ENCODE measurements at regions not wholly inside any gene's neighbourhood (a gene's known extent, or its start where the extent isn't known, plus 50 kb on each side); places are given as distances from the start of the nearest gene placed in this dataset.
A peak's percentile ranks its signal among the peaks of the same experiment; 100 is the strongest.

DNA sequence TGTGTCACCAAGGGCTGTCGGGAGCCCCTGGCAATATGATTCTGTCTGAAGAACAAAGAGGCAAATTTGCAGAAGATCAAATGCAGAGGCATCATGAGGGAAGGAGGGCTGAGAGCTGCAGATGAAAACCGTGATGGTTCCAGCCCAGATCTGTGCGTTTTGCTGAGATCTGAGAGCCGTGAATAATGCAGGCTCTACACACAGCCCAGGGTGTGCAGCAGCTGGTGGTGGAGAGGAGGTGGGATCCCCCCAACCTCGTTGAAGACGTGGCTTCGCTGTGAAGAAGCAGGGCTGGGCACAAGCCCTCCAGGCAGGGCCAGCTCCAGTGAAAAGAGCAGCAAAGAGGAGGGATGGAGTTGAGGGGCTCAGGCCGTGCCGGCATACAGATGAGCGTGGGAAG lies 75.5 kb downstream of the TSPAN17 start:
- Histone ChIP-seq H3F3A (ENCODE audit: low read depth) (peaks cover 16% of the 10 kb centered on the region), H3K9ac (no peak overlapping the region), H3K27ac (no peak overlapping the region), H3K4me3 (no peak overlapping the region), H4K20me1 (ENCODE audit: low read depth) (no peaks in the 10 kb centered on the region), H2AFZ (replicated peaks) (peak overlapping the region; percentile 72), H3K9me3 (ENCODE audit: low read depth) (no peaks in the 10 kb centered on the region), H3K36me3 (no peaks in the 10 kb centered on the region), H3K79me2 (ENCODE audit: low read depth) (no peaks in the 10 kb centered on the region), H3K4me2 (peak overlapping the region; percentile 35), H3K4me1 (peaks cover 43% of the 10 kb centered on the region), H3K27me3 (no peaks in the 10 kb centered on the region)
- H3K27ac Mint-ChIP-seq = peak overlapping the region; percentile 10
- no peaks in the 10 kb centered on the region for H3K36me3 Mint-ChIP-seq
- DNase-seq (ENCODE audit: low spot score) = no peak
- peaks cover 42% of the 10 kb centered on the region for H3K4me1 Mint-ChIP-seq
- peaks cover 5% of the 10 kb centered on the region for H3K27me3 Mint-ChIP-seq (ENCODE audit: insufficient read depth, low read depth)
- no peak overlapping the region for H3K4me3 Mint-ChIP-seq
- TF ChIP-seq EZH2phosphoT487 (IDR thresholded peaks at IDR 0.05) (no peak), EZH2 (IDR thresholded peaks at IDR 0.05) (no peak)
- no peaks in the 10 kb centered on the region for H3K9me3 Mint-ChIP-seq

DNA sequence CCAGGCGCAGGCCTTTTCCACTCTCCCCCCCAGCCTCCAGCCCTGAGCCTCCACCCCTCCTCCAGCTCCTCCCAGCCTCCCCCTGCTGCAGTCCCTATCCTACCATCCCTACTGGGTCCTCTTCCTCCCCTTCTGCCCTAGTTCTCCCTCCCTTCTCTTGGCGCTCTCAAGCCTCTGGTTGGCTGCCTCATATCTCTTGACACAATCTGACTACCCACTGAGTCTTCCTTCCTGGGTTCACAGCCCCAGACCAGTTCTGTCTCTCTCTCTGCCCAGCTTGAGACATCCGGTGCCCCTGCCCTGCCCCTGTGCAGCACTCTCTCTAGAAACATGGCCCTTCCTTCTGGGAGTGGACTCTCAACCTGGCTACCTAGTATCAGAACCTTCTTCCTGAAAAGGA lies 76.2 kb downstream of the TSPAN17 start:
- H3F3A ChIP-seq (ENCODE audit: low read depth) = peaks cover 16% of the 10 kb centered on the region

DNA sequence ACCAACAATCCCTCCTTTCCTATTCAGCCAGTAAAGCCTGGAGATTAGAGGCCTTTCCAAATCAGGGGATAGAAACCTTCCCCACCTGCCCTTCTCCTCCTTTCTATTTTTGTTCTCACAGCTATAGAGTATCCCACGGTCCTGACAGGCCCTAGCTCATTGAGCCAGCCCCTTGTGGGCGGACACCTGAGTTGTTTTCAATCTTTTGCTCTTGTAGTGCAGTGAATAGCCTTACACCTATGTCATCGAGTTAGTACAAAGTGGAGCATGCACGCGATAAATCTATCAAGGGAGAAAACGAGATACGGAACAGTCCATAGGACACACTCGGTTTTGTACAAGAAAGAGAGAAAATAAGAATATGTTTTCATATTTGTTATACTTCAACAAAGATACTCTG lies 77.2 kb downstream of the TSPAN17 start:
- Histone ChIP-seq H4K20me1 (ENCODE audit: low read depth) (no peaks in the 10 kb centered on the region), H3K9me3 (ENCODE audit: low read depth) (no peaks in the 10 kb centered on the region), H3F3A (ENCODE audit: low read depth) (peaks cover 16% of the 10 kb centered on the region), H3K27ac (no peak overlapping the region), H3K4me1 (peaks cover 46% of the 10 kb centered on the region), H3K9ac (no peak overlapping the region), H3K4me2 (peak overlapping the region; percentile 71), H3K4me3 (no peak overlapping the region), H3K36me3 (no peaks in the 10 kb centered on the region), H3K27me3 (no peaks in the 10 kb centered on the region), H3K79me2 (ENCODE audit: low read depth) (no peaks in the 10 kb centered on the region), H2AFZ (replicated peaks) (no peak overlapping the region)
- no peak for TF ChIP-seq EZH2 (IDR thresholded peaks at IDR 0.05)
- TF ChIP-seq EZH2phosphoT487 (IDR thresholded peaks at IDR 0.05) = no peak
- TF ChIP-seq, protein P1, sequence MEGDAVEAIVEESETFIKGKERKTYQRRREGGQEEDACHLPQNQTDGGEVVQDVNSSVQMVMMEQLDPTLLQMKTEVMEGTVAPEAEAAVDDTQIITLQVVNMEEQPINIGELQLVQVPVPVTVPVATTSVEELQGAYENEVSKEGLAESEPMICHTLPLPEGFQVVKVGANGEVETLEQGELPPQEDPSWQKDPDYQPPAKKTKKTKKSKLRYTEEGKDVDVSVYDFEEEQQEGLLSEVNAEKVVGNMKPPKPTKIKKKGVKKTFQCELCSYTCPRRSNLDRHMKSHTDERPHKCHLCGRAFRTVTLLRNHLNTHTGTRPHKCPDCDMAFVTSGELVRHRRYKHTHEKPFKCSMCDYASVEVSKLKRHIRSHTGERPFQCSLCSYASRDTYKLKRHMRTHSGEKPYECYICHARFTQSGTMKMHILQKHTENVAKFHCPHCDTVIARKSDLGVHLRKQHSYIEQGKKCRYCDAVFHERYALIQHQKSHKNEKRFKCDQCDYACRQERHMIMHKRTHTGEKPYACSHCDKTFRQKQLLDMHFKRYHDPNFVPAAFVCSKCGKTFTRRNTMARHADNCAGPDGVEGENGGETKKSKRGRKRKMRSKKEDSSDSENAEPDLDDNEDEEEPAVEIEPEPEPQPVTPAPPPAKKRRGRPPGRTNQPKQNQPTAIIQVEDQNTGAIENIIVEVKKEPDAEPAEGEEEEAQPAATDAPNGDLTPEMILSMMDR (IDR thresholded peaks at IDR 0.05) = no peak
- Mint-ChIP-seq H3K27me3 (ENCODE audit: insufficient read depth, low read depth) (peaks cover 5% of the 10 kb centered on the region), H3K4me3 (no peak overlapping the region), H3K4me1 (peaks cover 39% of the 10 kb centered on the region), H3K36me3 (no peaks in the 10 kb centered on the region), H3K27ac (no peak overlapping the region), H3K9me3 (no peaks in the 10 kb centered on the region)
- no peak for DNase-seq (ENCODE audit: low spot score)

More for the DNA sequence above, 76.2 kb downstream of the TSPAN17 start:
- Histone ChIP-seq H3K4me1 (peaks cover 43% of the 10 kb centered on the region), H3K4me2 (peak overlapping the region; percentile 35), H3K4me3 (no peak overlapping the region), H3K27me3 (no peaks in the 10 kb centered on the region), H3K36me3 (no peaks in the 10 kb centered on the region), H4K20me1 (ENCODE audit: low read depth) (no peaks in the 10 kb centered on the region), H3K79me2 (ENCODE audit: low read depth) (no peaks in the 10 kb centered on the region), H2AFZ (replicated peaks) (no peak overlapping the region), H3K9me3 (ENCODE audit: low read depth) (no peaks in the 10 kb centered on the region), H3K27ac (no peak overlapping the region), H3K9ac (no peak overlapping the region)
- Mint-ChIP-seq H3K36me3 (no peaks in the 10 kb centered on the region), H3K4me3 (peak overlapping the region; percentile 64), H3K4me1 (peaks cover 42% of the 10 kb centered on the region), H3K27ac (no peak overlapping the region), H3K27me3 (ENCODE audit: insufficient read depth, low read depth) (peaks cover 5% of the 10 kb centered on the region), H3K9me3 (no peaks in the 10 kb centered on the region)
- DNase-seq (ENCODE audit: low spot score) = no peak
- TF ChIP-seq EZH2 (IDR thresholded peaks at IDR 0.05) (no peak), EZH2phosphoT487 (IDR thresholded peaks at IDR 0.05) (no peak)
- TF ChIP-seq, protein P1 (IDR thresholded peaks at IDR 0.05) = no peak

DNA sequence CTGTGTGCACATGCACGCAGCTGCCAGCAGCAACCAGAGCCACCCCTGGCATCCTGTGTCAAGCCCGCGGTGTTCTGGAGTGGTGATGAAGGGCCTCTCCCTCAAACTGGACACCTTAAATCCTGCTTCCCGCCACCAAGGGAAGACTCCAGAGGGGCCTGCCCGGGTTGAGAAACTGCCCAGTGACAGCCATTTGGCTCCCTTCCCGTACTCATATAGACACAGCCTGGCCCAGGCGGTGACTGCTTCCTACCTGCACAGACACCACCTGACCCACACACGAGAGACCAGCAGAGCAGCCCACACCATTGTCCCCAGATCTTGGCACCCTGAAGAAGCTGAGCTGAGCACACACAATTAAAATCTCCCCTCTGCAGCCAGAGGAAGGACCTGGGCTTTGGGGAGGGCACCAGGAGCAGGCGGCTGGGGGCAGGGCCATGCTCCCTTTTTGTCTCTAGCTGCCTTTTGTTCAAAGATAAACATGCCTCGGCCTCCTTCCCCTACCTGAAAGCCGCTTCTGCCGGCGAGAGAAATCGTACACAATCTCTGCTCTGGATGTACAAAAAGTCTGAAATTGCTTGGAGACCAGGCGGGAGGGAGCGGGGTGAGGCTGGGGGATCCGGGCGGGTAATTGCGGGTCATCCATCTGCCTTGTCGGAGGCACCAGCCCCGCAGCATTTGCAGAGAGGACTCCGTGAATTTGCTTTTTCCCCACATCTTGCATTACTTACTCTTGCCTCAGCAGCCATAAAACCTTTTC lies 78.4 kb downstream of the TSPAN17 start:
- H3K27ac ChIP-seq = no peak overlapping the region
- H3K27ac Mint-ChIP-seq = peak overlapping the region; percentile 7
- H3K27me3 ChIP-seq = no peaks in the 10 kb centered on the region

More for the DNA sequence above, 78.4 kb downstream of the TSPAN17 start:
- DNase-seq (ENCODE audit: low spot score) = peak; percentile 62
- H3K9me3 ChIP-seq (ENCODE audit: low read depth) = no peaks in the 10 kb centered on the region
- no peak overlapping the region for H3K4me3 ChIP-seq
- no peaks in the 10 kb centered on the region for H3K36me3 ChIP-seq
- peaks cover 16% of the 10 kb centered on the region for H3F3A ChIP-seq (ENCODE audit: low read depth)
- peak overlapping the region; percentile 71 for H3K4me2 ChIP-seq
- Mint-ChIP-seq H3K27me3 (ENCODE audit: insufficient read depth, low read depth) (peaks cover 10% of the 10 kb centered on the region), H3K4me1 (peaks cover 37% of the 10 kb centered on the region), H3K36me3 (no peaks in the 10 kb centered on the region), H3K4me3 (no peak overlapping the region), H3K9me3 (no peaks in the 10 kb centered on the region)
- peak overlapping the region; percentile 78 for H2AFZ ChIP-seq (replicated peaks)
- TF ChIP-seq, protein P1 (IDR thresholded peaks at IDR 0.05) = no peak
- TF ChIP-seq EZH2 (IDR thresholded peaks at IDR 0.05) = no peak
- no peak for TF ChIP-seq EZH2phosphoT487 (IDR thresholded peaks at IDR 0.05)
- no peak overlapping the region for H3K9ac ChIP-seq
- H4K20me1 ChIP-seq (ENCODE audit: low read depth) = no peaks in the 10 kb centered on the region
- no peaks in the 10 kb centered on the region for H3K79me2 ChIP-seq (ENCODE audit: low read depth)
- H3K4me1 ChIP-seq = peaks cover 46% of the 10 kb centered on the region
